GM19468 (cell line): ENCODE measurements at regions not wholly inside any gene's neighbourhood (a gene's known extent, or its start where the extent isn't known, plus 50 kb on each side); places are given as distances from the start of the nearest gene placed in this dataset.

Source experiments
- ATAC-seq: cut with Tn5 transposase; IDR thresholded peaks from one replicate; pipeline ENCODE4 v1.9.1; 2021; ENCODE audit warnings: mild to moderate bottlenecking, moderate library complexity, moderate number of reproducible peaks; ENCODE audit not compliant: unreplicated experiment; ENCODE audit errors: extremely low read depth

DNA sequence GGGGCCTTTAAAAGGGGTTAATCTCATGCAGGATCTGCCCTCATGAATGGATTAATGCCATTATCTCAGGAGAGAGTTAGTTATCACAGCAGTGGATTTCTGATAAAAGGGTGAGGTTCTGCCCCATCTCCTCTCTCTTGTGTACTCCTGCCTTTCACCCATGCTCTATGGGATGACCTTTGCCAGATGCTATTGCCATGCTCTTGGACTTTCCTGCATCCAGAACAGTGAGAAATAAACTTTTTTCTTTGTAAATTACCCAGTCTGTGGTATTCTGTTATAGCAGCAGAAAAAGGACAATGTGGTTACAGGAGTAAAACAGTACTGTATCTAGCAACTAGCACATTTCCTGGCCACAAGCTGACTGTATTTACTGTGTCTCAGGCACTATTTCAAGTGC is 58.0 kb upstream of the CCN2 start:
- ATAC-seq: no peak

DNA sequence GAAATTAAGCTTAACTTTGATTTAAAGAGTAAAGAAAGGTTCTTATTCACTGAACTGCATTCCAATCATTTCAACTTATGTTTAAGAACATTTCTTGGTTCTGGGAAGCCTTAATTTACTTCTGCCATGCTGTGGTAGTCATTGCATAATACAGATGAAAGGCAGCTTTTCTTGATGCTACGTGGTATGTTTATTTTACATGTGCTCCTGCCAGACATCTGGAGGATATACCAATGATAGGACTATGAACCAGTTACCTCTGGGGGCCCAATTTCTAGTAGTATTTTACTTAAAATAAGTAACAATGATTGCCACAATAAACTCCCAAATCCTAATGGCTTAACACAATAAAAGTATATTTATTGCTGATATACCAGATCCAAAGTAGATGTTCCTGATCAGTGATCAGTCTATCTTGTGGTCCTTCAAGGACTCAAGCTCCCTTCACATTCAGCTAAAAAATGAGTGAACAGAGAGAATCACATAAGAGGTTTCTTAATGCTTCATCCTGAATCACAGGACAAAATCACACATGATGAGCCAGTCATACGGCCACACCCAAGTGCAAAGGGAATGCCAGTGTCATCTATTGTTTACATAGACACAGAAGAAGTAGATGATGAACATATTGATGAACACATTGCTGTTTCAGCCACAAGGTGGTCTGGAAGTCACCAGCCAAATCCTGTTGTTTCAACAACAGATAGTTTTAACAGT is 56.5 kb upstream of the CCN2 start:
- no peak for ATAC-seq

DNA sequence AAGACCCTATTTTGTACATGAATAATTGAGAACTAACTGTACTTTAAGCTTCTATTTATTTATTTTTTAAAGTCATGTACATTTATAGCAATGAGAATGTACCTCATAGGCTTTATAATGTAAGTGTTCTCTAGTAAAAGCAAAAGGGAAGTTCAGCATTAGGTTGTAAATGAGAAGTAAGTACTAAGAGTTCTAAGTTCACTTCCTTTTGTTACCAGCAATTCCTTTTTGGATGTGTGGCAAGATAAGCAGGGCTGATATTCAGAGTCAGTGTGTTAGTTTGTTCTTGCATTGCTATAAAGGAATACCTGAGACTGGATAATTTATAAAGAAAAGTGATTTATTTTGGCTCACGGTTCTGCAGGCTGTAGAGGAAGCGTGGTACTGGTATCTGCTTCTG is 54.0 kb upstream of the CCN2 start:
- ATAC-seq: no peak

DNA sequence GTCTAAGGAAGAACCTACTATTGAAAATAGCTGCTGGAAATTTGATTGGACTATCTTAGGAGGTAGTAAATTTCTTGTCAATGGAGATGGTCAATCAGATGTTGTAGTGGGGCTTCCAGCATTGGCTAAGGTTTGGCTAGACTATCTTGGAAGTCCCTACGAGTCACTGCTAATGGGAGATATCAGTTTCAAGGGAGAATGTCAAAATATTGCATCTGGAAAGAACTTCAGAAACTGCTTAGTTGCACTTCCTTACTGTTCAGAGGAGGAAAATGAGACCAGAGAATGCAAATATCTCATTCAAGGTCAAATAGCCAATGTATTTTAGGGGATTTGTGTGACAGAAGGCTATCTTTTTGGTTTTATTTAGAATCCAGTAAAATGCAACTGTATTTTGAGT is 53.5 kb upstream of the CCN2 start:
- no peak for ATAC-seq

DNA sequence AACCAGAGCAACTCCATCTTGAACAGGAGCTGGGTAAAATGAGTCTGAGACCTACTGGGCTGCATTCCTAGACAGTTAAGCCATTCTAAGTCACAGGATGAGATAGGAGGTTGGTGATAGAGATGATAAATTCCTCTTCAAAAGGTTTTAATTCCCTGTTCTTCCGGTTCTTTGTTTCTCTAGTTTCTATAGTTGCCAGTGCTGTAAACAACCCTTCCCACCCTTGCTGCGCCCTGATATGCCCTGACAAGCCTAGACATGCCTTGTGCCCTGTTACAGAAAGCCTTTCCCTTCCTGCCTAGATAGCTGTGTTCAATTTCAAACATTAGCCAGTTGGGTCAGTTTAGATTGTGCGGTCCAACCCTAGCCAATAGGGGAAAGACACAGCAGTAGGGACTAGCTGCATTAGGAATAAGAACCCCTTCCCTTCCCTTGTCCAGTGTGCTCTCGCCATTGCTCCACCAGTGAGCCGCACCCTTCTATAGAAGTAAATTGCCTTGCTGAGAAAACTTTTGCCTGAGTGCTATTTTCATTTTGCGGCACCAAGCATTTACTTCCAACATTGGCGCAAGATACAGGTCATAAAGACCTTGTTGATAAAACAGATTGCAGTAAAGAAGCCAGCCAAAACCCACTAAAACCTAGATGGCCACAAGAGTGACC is 52.5 kb upstream of the CCN2 start:
- no peak for ATAC-seq
